Smooth muscle cell (in vitro differentiated cells): ENCODE measurements at regions not wholly inside any gene's neighbourhood (a gene's known extent, or its start where the extent isn't known, plus 50 kb on each side); places are given as distances from the start of the nearest gene placed in this dataset.
"Not testable (repeated sequence)": the region's sequence is repeated elsewhere in the genome, so short reads cannot be mapped to it uniquely, and the experiment has no call there.

Source experiments
- DNase-seq: peaks from one replicate; lab custom pipeline; 2025; ENCODE audit not compliant: unreplicated experiment; lab: John Stamatoyannopoulos, UW
- H2AFZ ChIP-seq: fragments of 200-600 bp; sonication (generic); 2 replicates; pipeline ENCODE4 v1.6.0; 2016; ENCODE audit warnings: antibody characterized with exemption, low read depth, mild to moderate bottlenecking
- H3F3A ChIP-seq: fragments of 200-600 bp; sonication (generic); 2 replicates; pipeline ENCODE4 v1.6.0; 2017; ENCODE audit warnings: antibody characterized with exemption, low read depth
- H3K27ac ChIP-seq: fragments of 200-600 bp; sonication (generic); 2 replicates; pipeline ENCODE4 v1.5.1; 2016; ENCODE audit warnings: low read depth, mild to moderate bottlenecking
- H3K27me3 ChIP-seq: fragments of 200-600 bp; sonication (generic); 2 replicates; pipeline ENCODE4 v1.6.1; 2016; ENCODE audit warnings: low read depth, mild to moderate bottlenecking
- H3K36me3 ChIP-seq: fragments of 200-600 bp; sonication (generic); 2 replicates; pipeline ENCODE4 v1.5.1; 2016; ENCODE audit warnings: low read depth
- H3K4me1 ChIP-seq: fragments of 200-600 bp; sonication (generic); 2 replicates; pipeline ENCODE4 v1.5.1; 2016; ENCODE audit warnings: low read depth
- H3K4me2 ChIP-seq: fragments of 200-600 bp; sonication (generic); 2 replicates; pipeline ENCODE4 v1.6.0; 2016; ENCODE audit warnings: mild to moderate bottlenecking
- H3K4me3 ChIP-seq: fragments of 200-600 bp; sonication (generic); 2 replicates; pipeline ENCODE4 v1.5.1; 2016; ENCODE audit warnings: mild to moderate bottlenecking
- H3K79me2 ChIP-seq: fragments of 200-600 bp; sonication (generic); 2 replicates; pipeline ENCODE4 v1.6.0; 2016; ENCODE audit warnings: low read depth, mild to moderate bottlenecking
- H3K9ac ChIP-seq: fragments of 200-600 bp; sonication (generic); 2 replicates; pipeline ENCODE4 v1.6.0; 2016; ENCODE audit warnings: low read depth
- H3K9me3 ChIP-seq: fragments of 200-600 bp; sonication (generic); replicated peaks from 2 replicates; pipeline ENCODE4 v1.5.1; 2016; ENCODE audit warnings: low read depth
- H4K20me1 ChIP-seq: fragments of 200-600 bp; sonication (generic); 2 replicates; pipeline ENCODE4 v1.6.0; 2016; ENCODE audit warnings: low read depth
- WGBS: methylation state at CpG from one replicate; pipeline ENCODE4 v1.1.7; 2016; ENCODE audit warnings: low lambda C conversion rate; 5-methylcytosine and 5-hydroxymethylcytosine counted together
- TF ChIP-seq, protein P1 (sequence below): fragments of 200-600 bp; sonication (generic); IDR thresholded peaks from 2 replicates; pipeline ENCODE4 v1.5.1; 2017; ENCODE audit warnings: borderline replicate concordance, mild to moderate bottlenecking, antibody characterized with exemption; ENCODE audit not compliant: insufficient read depth, poor library complexity, severe bottlenecking

DNA sequence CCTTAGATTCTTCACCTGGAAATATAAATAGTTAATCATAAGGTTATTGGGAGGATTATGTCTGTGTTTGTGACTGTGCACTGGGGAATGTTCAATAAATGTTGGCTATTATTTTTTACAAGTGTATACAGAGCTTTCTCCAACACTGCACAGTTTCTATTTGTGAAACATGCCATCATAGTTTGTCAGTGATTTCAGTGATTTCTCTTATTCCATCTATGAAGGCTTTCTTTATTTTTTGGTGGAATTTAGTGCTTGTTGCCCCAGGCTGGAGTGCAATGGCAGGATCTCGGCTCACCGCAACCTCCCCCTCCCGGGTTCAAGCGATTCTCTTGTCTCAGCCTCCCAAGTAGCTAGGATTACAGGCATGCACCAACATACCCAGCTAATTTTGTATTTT, 545.0 kb upstream of the GRM7 start:
- no peaks in the 10 kb centered on the region for H3K36me3 ChIP-seq
- no peaks in the 10 kb centered on the region for H3K4me1 ChIP-seq
- no peaks in the 10 kb centered on the region for H4K20me1 ChIP-seq
- no peak for DNase-seq
- H3K27me3 ChIP-seq, result no peaks in the 10 kb centered on the region
- H3K4me3 ChIP-seq, result no peak overlapping the region
- no peak overlapping the region for H3K9ac ChIP-seq
- H3K9me3 ChIP-seq, result no peaks in the 10 kb centered on the region
- WGBS, result 100% methylated on average over 4 of the region's 4 CpGs
- TF ChIP-seq, protein P1, sequence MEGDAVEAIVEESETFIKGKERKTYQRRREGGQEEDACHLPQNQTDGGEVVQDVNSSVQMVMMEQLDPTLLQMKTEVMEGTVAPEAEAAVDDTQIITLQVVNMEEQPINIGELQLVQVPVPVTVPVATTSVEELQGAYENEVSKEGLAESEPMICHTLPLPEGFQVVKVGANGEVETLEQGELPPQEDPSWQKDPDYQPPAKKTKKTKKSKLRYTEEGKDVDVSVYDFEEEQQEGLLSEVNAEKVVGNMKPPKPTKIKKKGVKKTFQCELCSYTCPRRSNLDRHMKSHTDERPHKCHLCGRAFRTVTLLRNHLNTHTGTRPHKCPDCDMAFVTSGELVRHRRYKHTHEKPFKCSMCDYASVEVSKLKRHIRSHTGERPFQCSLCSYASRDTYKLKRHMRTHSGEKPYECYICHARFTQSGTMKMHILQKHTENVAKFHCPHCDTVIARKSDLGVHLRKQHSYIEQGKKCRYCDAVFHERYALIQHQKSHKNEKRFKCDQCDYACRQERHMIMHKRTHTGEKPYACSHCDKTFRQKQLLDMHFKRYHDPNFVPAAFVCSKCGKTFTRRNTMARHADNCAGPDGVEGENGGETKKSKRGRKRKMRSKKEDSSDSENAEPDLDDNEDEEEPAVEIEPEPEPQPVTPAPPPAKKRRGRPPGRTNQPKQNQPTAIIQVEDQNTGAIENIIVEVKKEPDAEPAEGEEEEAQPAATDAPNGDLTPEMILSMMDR, result no peak
- no peak overlapping the region for H3K4me2 ChIP-seq
- H2AFZ ChIP-seq, result no peak overlapping the region
- no peaks in the 10 kb centered on the region for H3F3A ChIP-seq
- no peaks in the 10 kb centered on the region for H3K79me2 ChIP-seq
- no peak overlapping the region for H3K27ac ChIP-seq

DNA sequence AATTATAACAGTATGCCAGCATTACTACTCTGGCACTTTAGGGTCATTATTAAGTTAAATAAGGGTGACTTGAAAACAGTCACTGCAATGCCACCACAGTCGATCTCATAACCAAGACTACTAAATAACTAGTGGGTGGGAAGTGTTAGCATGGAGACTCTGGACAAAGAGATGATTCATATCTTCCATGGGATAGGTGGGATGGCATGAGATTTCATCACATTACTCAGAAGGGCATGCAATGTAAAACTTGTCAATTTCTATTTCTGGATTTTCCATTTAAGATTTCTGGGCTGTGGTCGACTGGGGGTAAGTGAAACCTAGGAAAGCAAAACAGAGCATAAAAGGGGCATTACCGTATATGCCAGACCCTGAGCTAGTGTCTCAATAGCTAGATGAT, 538.9 kb upstream of the GRM7 start:
- 71% methylated on average over 3 of the region's 3 CpGs for WGBS
- H3F3A ChIP-seq, result no peaks in the 10 kb centered on the region
- DNase-seq, result no peak
- TF ChIP-seq, protein P1, result no peak
- no peaks in the 10 kb centered on the region for H4K20me1 ChIP-seq
- H3K27me3 ChIP-seq, result no peaks in the 10 kb centered on the region
- H2AFZ ChIP-seq, result no peak overlapping the region
- no peaks in the 10 kb centered on the region for H3K4me1 ChIP-seq
- H3K4me2 ChIP-seq, result no peak overlapping the region
- no peaks in the 10 kb centered on the region for H3K36me3 ChIP-seq
- no peaks in the 10 kb centered on the region for H3K79me2 ChIP-seq
- no peak overlapping the region for H3K9ac ChIP-seq
- H3K9me3 ChIP-seq, result no peaks in the 10 kb centered on the region
- no peak overlapping the region for H3K4me3 ChIP-seq
- H3K27ac ChIP-seq, result no peak overlapping the region

DNA sequence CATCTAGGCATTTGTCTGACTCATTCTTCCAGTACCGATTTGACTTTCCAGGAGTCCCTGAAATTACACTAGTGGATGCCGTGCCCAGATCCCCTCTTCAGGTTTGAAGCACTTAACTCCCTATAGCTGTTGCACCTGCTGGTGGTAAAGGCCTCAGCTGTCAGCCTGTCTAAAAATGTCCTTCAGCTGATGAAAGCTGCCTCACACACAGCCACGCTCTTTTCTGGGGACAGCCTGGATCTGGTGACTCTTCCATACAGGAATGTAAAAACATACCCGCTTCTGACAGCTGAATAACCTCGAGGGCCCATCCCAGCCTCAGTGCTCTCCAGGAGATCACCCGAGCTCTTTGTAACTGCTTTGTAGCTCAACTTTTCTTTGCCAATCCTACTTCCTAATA, 534.1 kb upstream of the GRM7 start:
- no peaks in the 10 kb centered on the region for H3K4me1 ChIP-seq
- H3K36me3 ChIP-seq, result no peaks in the 10 kb centered on the region
- no peak for DNase-seq
- no peaks in the 10 kb centered on the region for H3K27me3 ChIP-seq
- no peak overlapping the region for H2AFZ ChIP-seq
- no peak overlapping the region for H3K9ac ChIP-seq
- no peaks in the 10 kb centered on the region for H4K20me1 ChIP-seq
- TF ChIP-seq, protein P1, result no peak
- no peak overlapping the region for H3K27ac ChIP-seq
- no peak overlapping the region for H3K4me2 ChIP-seq
- 56% methylated on average over 6 of the region's 6 CpGs for WGBS
- H3F3A ChIP-seq, result no peaks in the 10 kb centered on the region
- no peak overlapping the region for H3K4me3 ChIP-seq
- no peaks in the 10 kb centered on the region for H3K9me3 ChIP-seq
- H3K79me2 ChIP-seq, result no peaks in the 10 kb centered on the region

DNA sequence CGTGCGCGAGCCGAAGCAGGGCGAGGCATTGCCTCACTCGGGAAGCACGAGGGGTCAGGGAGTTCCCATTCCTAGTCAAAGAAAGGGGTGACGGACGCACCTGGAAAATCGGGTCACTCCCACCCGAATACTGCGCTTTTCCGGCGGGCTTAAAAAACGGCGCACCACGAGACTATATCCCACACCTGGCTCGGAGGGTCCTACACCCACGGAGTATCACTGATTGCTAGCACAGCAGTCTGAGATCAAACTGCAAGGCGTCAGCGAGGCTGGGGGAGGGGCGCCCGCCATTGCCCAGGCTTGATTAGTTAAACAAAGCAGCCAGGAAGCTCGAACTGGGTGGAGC, 520.0 kb upstream of the GRM7 start:
- not testable (repeated sequence) for H3K27me3 ChIP-seq, H3K4me1 ChIP-seq, H3K36me3 ChIP-seq, H3K27ac ChIP-seq, H4K20me1 ChIP-seq, H3K4me2 ChIP-seq, H2AFZ ChIP-seq, H3F3A ChIP-seq, H3K4me3 ChIP-seq, H3K9ac ChIP-seq, H3K9me3 ChIP-seq, H3K79me2 ChIP-seq, DNase-seq
- 94% methylated on average over 24 of the region's 24 CpGs for WGBS
